Chondrocyte (in vitro differentiated cells): ENCODE measurements at regions not wholly inside any gene's neighbourhood (a gene's known extent, or its start where the extent isn't known, plus 50 kb on each side); places are given as distances from the start of the nearest gene placed in this dataset.

Source experiments
- DNase-seq: peaks from one replicate; pipeline ENCODE4 v3.0.0; 2021; ENCODE audit warnings: mixed read lengths, low spot score
- H3K27ac Mint-ChIP-seq: one replicate; pipeline ENCODE4 v1.8.0; 2021; ENCODE audit warnings: mild to moderate bottlenecking, moderate library complexity, mixed read lengths; ENCODE audit not compliant: unreplicated experiment
- H3K27me3 Mint-ChIP-seq: 2 replicates; pipeline ENCODE4 v1.8.0; 2021; ENCODE audit warnings: low read depth, mixed read lengths
- H3K36me3 Mint-ChIP-seq: 2 replicates; pipeline ENCODE4 v1.8.0; 2021; ENCODE audit warnings: low read depth, mixed read lengths
- H3K4me1 Mint-ChIP-seq: 2 replicates; pipeline ENCODE4 v1.8.0; 2021; ENCODE audit warnings: low read depth, mild to moderate bottlenecking, mixed read lengths
- H3K4me3 Mint-ChIP-seq: one replicate; pipeline ENCODE4 v1.8.0; 2021; ENCODE audit warnings: mild to moderate bottlenecking, moderate library complexity, mixed read lengths; ENCODE audit not compliant: unreplicated experiment
- H3K9me3 Mint-ChIP-seq: 2 replicates; pipeline ENCODE4 v1.8.0; 2021; ENCODE audit warnings: low read depth, mixed read lengths
- CTCF ChIP-seq: fragments of 200-600 bp; sonication (generic); IDR thresholded peaks from 2 replicates; pipeline ENCODE4 v1.5.0; 2021; ENCODE audit warnings: antibody characterized with exemption, mild to moderate bottlenecking, moderate library complexity

DNA sequence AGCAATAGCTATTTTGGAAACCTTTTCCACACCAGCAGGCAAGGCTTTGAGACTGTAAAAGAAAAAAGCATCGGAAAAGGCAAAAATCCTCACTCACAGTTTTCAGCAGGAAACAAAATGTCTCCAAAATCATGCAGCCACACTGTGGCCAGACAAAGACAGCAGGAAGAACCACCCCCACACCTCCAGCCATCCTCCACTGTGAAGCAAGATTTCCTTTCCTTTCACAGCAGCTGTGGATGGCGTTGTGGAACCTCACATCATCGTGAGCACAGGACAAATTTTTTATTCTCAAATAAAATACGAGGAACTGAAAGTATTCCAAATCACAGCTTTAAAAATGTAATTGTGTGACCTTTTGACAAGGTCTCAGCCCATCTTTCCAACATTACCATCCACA, 351.7 kb upstream of the NOCT start:
- no peaks in the 10 kb centered on the region for H3K36me3 Mint-ChIP-seq
- H3K27ac Mint-ChIP-seq = no peak overlapping the region
- H3K9me3 Mint-ChIP-seq = no peaks in the 10 kb centered on the region
- H3K4me3 Mint-ChIP-seq = no peak overlapping the region
- peaks cover 3% of the 10 kb centered on the region for H3K27me3 Mint-ChIP-seq
- DNase-seq = no peak
- H3K4me1 Mint-ChIP-seq = peaks cover 8% of the 10 kb centered on the region
- TF ChIP-seq CTCF = no peak

- Mint-ChIP-seq H3K36me3 (no peaks in the 10 kb centered on the region), H3K9me3 (no peaks in the 10 kb centered on the region), H3K27ac (no peak overlapping the region), H3K4me3 (no peak overlapping the region), H3K4me1 (no peaks in the 10 kb centered on the region), H3K27me3 (peaks cover 3% of the 10 kb centered on the region)
- no peak for TF ChIP-seq CTCF
- DNase-seq = no peak
Measured at GRCh38 chr4:138659812-138660316, 355.7 kb upstream of the NOCT start.

- H3K27ac Mint-ChIP-seq = no peak overlapping the region
- no peak overlapping the region for H3K4me3 Mint-ChIP-seq
- no peaks in the 10 kb centered on the region for H3K36me3 Mint-ChIP-seq
- peaks cover 3% of the 10 kb centered on the region for H3K27me3 Mint-ChIP-seq
- H3K9me3 Mint-ChIP-seq = no peaks in the 10 kb centered on the region
- no peak for DNase-seq
- TF ChIP-seq CTCF = no peak
- H3K4me1 Mint-ChIP-seq = no peaks in the 10 kb centered on the region
Measured at GRCh38 chr4:138659037-138659811, 356.4 kb upstream of the NOCT start.

DNA sequence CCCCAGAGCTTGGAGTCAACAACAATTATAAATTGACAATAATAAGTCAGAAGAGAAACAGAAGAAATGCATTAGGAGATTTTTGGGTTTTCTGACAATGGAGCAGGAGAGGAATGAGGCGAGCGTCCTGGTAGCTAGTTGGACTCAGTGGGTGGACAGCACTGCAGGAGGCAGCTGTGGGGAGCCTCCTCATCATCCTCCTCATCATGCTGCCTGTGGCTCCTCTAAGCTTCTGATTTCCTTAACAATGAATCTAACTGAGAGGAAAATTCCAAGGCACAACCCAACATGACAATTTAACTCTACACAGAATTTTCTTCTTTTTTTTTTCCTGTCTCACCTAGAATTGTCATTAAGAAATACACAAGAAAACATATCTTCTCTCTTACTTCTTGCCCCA, 357.1 kb upstream of the NOCT start:
- Mint-ChIP-seq H3K27me3 (peaks cover 3% of the 10 kb centered on the region), H3K9me3 (no peaks in the 10 kb centered on the region), H3K4me1 (no peaks in the 10 kb centered on the region), H3K27ac (no peak overlapping the region), H3K36me3 (no peaks in the 10 kb centered on the region), H3K4me3 (no peak overlapping the region)
- no peak for TF ChIP-seq CTCF
- no peak for DNase-seq

- H3K4me3 Mint-ChIP-seq = no peak overlapping the region
- no peaks in the 10 kb centered on the region for H3K9me3 Mint-ChIP-seq
- H3K36me3 Mint-ChIP-seq = no peaks in the 10 kb centered on the region
- peaks cover 3% of the 10 kb centered on the region for H3K27me3 Mint-ChIP-seq
- no peaks in the 10 kb centered on the region for H3K4me1 Mint-ChIP-seq
- DNase-seq = no peak
- no peak for TF ChIP-seq CTCF
- no peak overlapping the region for H3K27ac Mint-ChIP-seq
Measured at GRCh38 chr4:138656990-138657389, 358.6 kb upstream of the NOCT start.
